ENCODE measurements at regions not wholly inside any gene's neighbourhood (a gene's known extent, or its start where the extent isn't known, plus 50 kb on each side); places are given as distances from the start of the nearest gene placed in this dataset.

DNA sequence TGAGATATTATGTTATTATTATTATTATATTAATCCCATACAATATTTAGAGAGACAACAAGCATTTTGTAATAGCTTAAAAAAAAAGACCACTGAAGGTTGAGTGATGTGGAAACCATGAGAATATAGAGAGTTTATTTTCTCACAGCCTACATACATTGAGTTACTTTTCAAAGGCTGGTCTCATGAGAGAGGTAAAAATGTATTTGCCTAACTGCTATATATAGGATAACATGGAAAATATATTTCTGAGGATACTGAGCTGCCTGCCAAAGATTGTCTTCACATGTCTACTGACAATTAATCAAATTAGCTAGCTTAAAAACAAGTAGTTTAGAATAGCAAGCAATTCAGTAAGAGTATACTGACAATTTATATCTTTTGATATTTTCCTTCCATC is 192.2 kb upstream of the NRIP1 start:
- Histone ChIP-seq H3K9me3 (ENCODE audit: low read depth, low read length) (no peaks in the 10 kb centered on the region), H3K36me3 (ENCODE audit: insufficient read depth, low read length) (no peaks in the 10 kb centered on the region), H3K4me3 (no peak overlapping the region), H3K27ac (no peak overlapping the region), H3K9ac (ENCODE audit: insufficient read length) (no peak overlapping the region)
- no peak for TF ChIP-seq EZH2 (IDR thresholded peaks at IDR 0.05)
- TF ChIP-seq FOXP2 (optimal IDR thresholded peaks at IDR 0.05; ENCODE audit: control extremely low read depth, extremely low read length, insufficient read depth): no peak
- TF ChIP-seq POLR2AphosphoS5 (IDR thresholded peaks at IDR 0.05; ENCODE audit: borderline replicate concordance, low read depth, low read length): no peak
- DNase-seq (ENCODE audit: low read depth, low spot score): no peak

DNA sequence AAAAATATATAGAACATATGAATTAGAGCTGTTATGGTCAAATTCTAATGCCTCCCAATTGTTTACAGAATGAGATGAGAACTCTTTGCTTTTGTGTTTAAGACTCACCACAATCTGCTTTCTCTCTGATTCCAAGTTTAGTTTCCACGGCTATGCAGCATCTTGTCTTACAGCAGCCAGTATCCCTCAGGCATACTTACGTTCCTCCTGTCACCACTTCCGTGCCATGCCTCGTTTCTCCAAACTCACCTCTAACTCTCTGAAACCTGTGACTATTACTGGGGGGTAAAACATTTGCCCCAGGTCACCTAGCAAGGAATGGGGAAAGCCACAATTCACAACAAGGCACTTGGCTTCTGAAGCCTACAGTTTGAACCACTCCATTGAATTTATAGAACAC is 192.8 kb upstream of the NRIP1 start:
- no peak overlapping the region for H3K27ac ChIP-seq
- H3K4me3 ChIP-seq: no peak overlapping the region
- H3K9me3 ChIP-seq (ENCODE audit: low read depth, low read length): no peaks in the 10 kb centered on the region
- no peak overlapping the region for H3K9ac ChIP-seq (ENCODE audit: insufficient read length)
- TF ChIP-seq EZH2 (IDR thresholded peaks at IDR 0.05) (no peak), FOXP2 (optimal IDR thresholded peaks at IDR 0.05; ENCODE audit: control extremely low read depth, extremely low read length, insufficient read depth) (no peak), POLR2AphosphoS5 (IDR thresholded peaks at IDR 0.05; ENCODE audit: borderline replicate concordance, low read depth, low read length) (no peak)
- H3K36me3 ChIP-seq (ENCODE audit: insufficient read depth, low read length): no peaks in the 10 kb centered on the region
- no peak for DNase-seq (ENCODE audit: low read depth, low spot score)

DNA sequence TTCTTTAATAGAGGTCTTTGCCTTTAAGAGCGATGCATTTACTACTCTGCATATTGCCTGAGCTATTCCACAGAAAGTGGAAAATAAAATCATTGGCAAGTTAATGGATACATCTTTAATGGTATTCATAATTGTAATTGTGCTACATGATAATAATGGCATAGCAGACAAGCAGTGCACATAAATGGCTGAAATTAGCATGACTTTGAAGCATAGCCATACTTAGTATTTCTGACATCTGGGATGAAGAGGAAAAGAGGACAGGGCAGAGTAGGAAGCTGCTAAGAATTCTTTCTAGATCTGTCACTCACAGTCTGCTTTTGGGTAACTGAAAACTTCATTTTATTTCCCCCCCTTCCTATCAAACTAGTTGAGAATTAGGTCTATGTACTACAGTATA is 195.0 kb upstream of the NRIP1 start:
- Histone ChIP-seq H3K9me3 (ENCODE audit: low read depth, low read length) (no peaks in the 10 kb centered on the region), H3K36me3 (ENCODE audit: insufficient read depth, low read length) (no peaks in the 10 kb centered on the region), H3K27ac (no peak overlapping the region), H3K9ac (ENCODE audit: insufficient read length) (no peak overlapping the region), H3K4me3 (no peak overlapping the region)
- no peak for TF ChIP-seq EZH2 (IDR thresholded peaks at IDR 0.05)
- no peak for TF ChIP-seq POLR2AphosphoS5 (IDR thresholded peaks at IDR 0.05; ENCODE audit: borderline replicate concordance, low read depth, low read length)
- TF ChIP-seq FOXP2 (optimal IDR thresholded peaks at IDR 0.05; ENCODE audit: control extremely low read depth, extremely low read length, insufficient read depth): no peak
- no peak for DNase-seq (ENCODE audit: low read depth, low spot score)

DNA sequence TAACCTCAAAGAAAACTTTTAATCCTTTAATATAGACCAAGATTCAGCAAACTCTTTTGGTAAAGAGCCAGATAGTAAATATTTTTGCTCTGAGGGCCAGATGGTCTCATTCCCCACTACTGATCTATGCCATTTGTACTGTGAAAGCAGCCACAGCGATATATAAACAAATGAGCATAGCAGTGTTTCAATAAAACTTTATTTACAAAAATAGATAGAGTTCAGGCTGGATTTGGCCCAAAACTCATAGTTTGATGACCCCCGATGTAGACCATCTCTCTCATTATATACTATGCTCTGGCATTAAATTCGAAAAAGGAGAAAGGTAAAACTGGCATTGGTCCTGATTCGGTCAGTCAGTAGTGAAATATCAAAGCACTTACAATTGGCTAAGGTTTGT is 195.8 kb upstream of the NRIP1 start:
- no peak for DNase-seq (ENCODE audit: low read depth, low spot score)
- H3K27ac ChIP-seq: no peak overlapping the region
- H3K9me3 ChIP-seq (ENCODE audit: low read depth, low read length): no peaks in the 10 kb centered on the region
- H3K36me3 ChIP-seq (ENCODE audit: insufficient read depth, low read length): no peaks in the 10 kb centered on the region
- H3K9ac ChIP-seq (ENCODE audit: insufficient read length): no peak overlapping the region
- TF ChIP-seq FOXP2 (optimal IDR thresholded peaks at IDR 0.05; ENCODE audit: control extremely low read depth, extremely low read length, insufficient read depth): no peak
- TF ChIP-seq POLR2AphosphoS5 (IDR thresholded peaks at IDR 0.05; ENCODE audit: borderline replicate concordance, low read depth, low read length): no peak
- TF ChIP-seq EZH2 (IDR thresholded peaks at IDR 0.05): no peak
- H3K4me3 ChIP-seq: no peak overlapping the region

DNA sequence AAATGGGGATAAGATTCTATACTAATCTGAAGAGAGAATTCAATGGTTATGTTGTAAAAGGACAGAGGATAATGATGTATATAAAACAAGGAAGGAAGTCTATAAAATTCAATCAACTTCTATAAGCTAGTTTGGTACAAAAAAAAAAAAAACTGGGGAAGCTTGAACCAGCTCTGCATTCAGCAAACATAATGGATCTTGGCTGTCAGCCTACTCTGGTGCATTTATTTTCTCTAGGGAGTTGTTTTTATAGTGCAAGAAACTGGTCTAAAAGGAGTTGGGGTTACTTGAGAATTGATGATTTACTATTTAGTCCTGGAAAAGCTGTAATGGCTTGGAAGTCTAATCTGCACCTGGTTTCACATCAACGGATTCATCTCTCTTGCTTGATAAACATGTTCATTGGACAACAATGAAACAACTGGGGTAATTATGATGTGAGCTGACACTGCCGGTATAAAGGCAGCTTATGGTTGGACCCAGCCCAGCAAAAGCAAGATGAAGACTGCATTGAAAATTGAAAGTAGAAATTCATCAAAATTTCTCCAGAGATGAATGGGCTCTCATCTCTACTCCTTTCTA is 199.4 kb upstream of the NRIP1 start:
- Histone ChIP-seq H3K36me3 (ENCODE audit: insufficient read depth, low read length) (no peaks in the 10 kb centered on the region), H3K4me3 (no peak overlapping the region), H3K9ac (ENCODE audit: insufficient read length) (no peak overlapping the region), H3K27ac (no peak overlapping the region), H3K9me3 (ENCODE audit: low read depth, low read length) (no peaks in the 10 kb centered on the region)
- TF ChIP-seq EZH2 (IDR thresholded peaks at IDR 0.05) (no peak), POLR2AphosphoS5 (IDR thresholded peaks at IDR 0.05; ENCODE audit: borderline replicate concordance, low read depth, low read length) (no peak), FOXP2 (optimal IDR thresholded peaks at IDR 0.05; ENCODE audit: control extremely low read depth, extremely low read length, insufficient read depth) (no peak)
- no peak for DNase-seq (ENCODE audit: low read depth, low spot score)

DNA sequence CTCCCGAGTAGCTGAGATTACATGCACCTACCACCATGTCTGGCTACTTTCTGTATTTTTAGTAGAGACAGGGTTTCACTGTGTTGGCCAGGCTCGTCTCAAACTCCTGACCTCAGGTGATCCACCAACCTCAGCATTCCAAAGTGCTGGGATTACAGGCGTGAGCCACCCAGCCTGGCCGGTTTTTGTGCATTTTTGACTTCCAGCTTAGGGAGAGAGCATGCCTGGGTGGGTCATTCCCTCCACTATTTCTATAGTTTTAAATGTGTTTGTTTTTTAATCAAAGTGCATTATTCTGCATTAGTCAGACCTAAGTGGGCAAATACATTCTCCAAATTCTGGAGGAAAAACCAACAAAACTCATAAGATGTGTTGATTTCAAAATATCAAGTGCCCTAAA is 207.4 kb upstream of the NRIP1 start:
- TF ChIP-seq POLR2AphosphoS5 (IDR thresholded peaks at IDR 0.05; ENCODE audit: borderline replicate concordance, low read depth, low read length) (no peak), FOXP2 (optimal IDR thresholded peaks at IDR 0.05; ENCODE audit: control extremely low read depth, extremely low read length, insufficient read depth) (no peak), EZH2 (IDR thresholded peaks at IDR 0.05) (no peak)
- DNase-seq (ENCODE audit: low read depth, low spot score): no peak

DNA sequence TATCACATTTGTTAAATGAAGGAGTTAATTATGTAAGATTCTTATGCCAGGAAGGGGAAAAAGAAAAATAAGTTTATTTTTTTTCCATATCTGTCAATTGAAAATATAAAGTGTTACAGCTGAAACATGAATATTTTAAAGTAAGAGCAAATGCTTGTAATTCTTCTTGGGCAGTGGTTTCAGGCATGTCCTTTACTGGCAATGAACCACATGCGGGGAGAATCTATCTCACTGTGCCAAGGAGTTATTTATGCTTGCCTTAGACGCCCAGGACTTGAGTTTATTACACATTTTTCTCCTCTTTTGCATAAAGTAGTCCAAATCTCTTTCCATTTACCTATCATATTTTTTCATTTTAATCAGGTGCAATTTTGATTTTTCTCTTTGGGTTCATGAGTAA is 207.8 kb upstream of the NRIP1 start:
- Histone ChIP-seq H3K9ac (ENCODE audit: insufficient read length) (no peak overlapping the region), H3K4me3 (no peak overlapping the region), H3K27ac (no peak overlapping the region), H3K9me3 (ENCODE audit: low read depth, low read length) (no peaks in the 10 kb centered on the region), H3K36me3 (ENCODE audit: insufficient read depth, low read length) (no peaks in the 10 kb centered on the region)
- TF ChIP-seq EZH2 (IDR thresholded peaks at IDR 0.05) (no peak), FOXP2 (optimal IDR thresholded peaks at IDR 0.05; ENCODE audit: control extremely low read depth, extremely low read length, insufficient read depth) (no peak), POLR2AphosphoS5 (IDR thresholded peaks at IDR 0.05; ENCODE audit: borderline replicate concordance, low read depth, low read length) (no peak)
- no peak for DNase-seq (ENCODE audit: low read depth, low spot score)

More for the DNA sequence above, 207.4 kb upstream of the NRIP1 start:
- H3K4me3 ChIP-seq: no peak overlapping the region
- H3K9me3 ChIP-seq (ENCODE audit: low read depth, low read length): no peaks in the 10 kb centered on the region
- no peaks in the 10 kb centered on the region for H3K36me3 ChIP-seq (ENCODE audit: insufficient read depth, low read length)
- no peak overlapping the region for H3K27ac ChIP-seq
- no peak overlapping the region for H3K9ac ChIP-seq (ENCODE audit: insufficient read length)

DNA sequence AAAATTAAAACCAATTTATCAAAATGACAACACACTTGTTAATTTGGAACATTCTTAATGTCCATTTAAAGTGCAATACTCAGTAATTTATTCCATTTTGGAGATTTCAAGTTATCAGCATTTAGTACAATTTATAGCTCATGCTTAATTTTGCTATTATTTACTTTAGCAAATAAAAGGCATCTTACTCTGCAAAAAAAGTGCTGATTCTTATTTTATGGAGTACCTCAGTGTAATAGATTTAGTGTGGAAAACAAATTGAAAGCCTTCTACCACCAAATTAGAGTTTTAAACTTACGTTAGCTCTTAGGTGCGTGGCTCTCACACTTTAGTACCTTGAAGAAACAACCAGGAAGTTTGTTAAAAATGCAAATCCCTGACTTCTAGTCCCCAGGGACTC is 208.4 kb upstream of the NRIP1 start:
- no peak for DNase-seq (ENCODE audit: low read depth, low spot score)
- Histone ChIP-seq H3K4me3 (no peak overlapping the region), H3K36me3 (ENCODE audit: insufficient read depth, low read length) (no peaks in the 10 kb centered on the region), H3K9me3 (ENCODE audit: low read depth, low read length) (no peaks in the 10 kb centered on the region), H3K27ac (no peak overlapping the region), H3K9ac (ENCODE audit: insufficient read length) (no peak overlapping the region)
- TF ChIP-seq POLR2AphosphoS5 (IDR thresholded peaks at IDR 0.05; ENCODE audit: borderline replicate concordance, low read depth, low read length): no peak
- TF ChIP-seq EZH2 (IDR thresholded peaks at IDR 0.05): no peak

All from SK-N-MC (cell line).